ENCODE measurements at regions not wholly inside any gene's neighbourhood (a gene's known extent, or its start where the extent isn't known, plus 50 kb on each side); places are given as distances from the start of the nearest gene placed in this dataset.

DNA sequence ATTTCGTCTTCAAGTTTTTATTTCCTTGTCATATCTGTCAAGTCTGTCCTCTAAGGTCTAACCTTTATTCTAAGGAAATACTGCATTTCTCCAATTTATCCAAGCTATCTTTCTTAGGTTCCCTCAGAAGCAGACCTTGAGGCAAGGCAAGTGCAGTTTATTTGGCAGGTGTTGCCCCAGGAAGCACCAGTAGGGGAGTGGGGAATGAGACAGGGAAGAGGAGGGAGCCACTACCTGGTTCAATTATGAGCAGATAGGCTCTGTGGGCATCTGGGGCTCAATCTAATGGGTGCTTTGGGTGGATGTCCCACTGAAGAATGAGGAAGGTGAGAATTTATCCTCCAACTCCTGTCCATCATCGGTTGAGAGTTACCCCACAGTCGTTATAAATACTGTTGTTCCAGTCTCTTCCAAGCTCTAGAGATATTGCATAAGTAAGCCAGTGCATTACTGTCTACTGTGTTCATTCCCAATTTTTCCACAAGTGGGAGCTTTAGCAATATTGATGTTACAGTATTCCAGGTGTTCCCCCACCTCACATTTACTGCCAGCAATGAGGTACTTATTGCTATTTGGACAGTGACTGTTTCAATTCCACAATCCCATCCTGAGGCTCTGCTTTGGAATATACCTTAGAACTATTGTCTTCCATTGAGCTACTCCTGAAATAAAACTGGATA lies 154.9 kb upstream of the CEP126 start:
- Histone ChIP-seq H3K9me3 (ENCODE audit: insufficient read depth in 2 of 2, low read depth in 1 of 2, low read length in 1 of 2) (peaks cover 0 to 3% of the 10 kb centered on the region in 2 experiments; a peak in 1 of 4 replicates), H3K18ac (ENCODE audit: extremely low read depth, low read length) (no peak overlapping the region), H4K5ac (ENCODE audit: insufficient read length, low read depth, low read length) (no peak overlapping the region), H2AFZ (ENCODE audit: low read length) (no peak overlapping the region), H3K4me2 (ENCODE audit: insufficient read depth in 1 of 2, low read depth in 2 of 2, low read length in 2 of 2) (no peak overlapping the region), H3K14ac (ENCODE audit: insufficient read length) (no peak overlapping the region), H3K79me2 (ENCODE audit: control insufficient read depth in 1 of 2, insufficient read depth in 2 of 2, low read length in 2 of 2) (no peaks in the 10 kb centered on the region), H3K4ac (replicated peaks; ENCODE audit: insufficient read length, low read depth, low read length) (no peak overlapping the region), H3K56ac (replicated peaks; ENCODE audit: insufficient read length, low read depth, low read length) (no peak overlapping the region), H3K23ac (ENCODE audit: insufficient read length) (no peak overlapping the region), H4K91ac (replicated peaks; ENCODE audit: insufficient read length, low read length) (no peak overlapping the region), H3K79me1 (ENCODE audit: low read depth, low read length) (no peaks in the 10 kb centered on the region), H2AK5ac (ENCODE audit: low read depth, low read length) (no peak overlapping the region), H2BK12ac (ENCODE audit: low read depth, low read length) (no peak overlapping the region), H3K9ac (replicated peaks in 1 of 4; ENCODE audit: extremely low read depth in 1 of 4, low read depth in 3 of 4, low read length in 3 of 4) (no peak overlapping the region), H2BK15ac (ENCODE audit: low read length) (no peak overlapping the region), H3K23me2 (ENCODE audit: low read depth, low read length) (no peaks in the 10 kb centered on the region), H3K27me3 (replicated peaks in 1 of 4; ENCODE audit: control insufficient read depth in 3 of 4, extremely low read depth in 1 of 4, insufficient read depth in 3 of 4, low read length in 3 of 4) (no peaks in the 10 kb centered on the region), H3K36me3 (ENCODE audit: control insufficient read depth in 2 of 4, insufficient read depth in 4 of 4, low read length in 3 of 4) (no peaks in the 10 kb centered on the region), H4K20me1 (replicated peaks in 1 of 2; ENCODE audit: control insufficient read depth in 1 of 2, insufficient read depth in 2 of 2, low read length in 2 of 2) (no peaks in the 10 kb centered on the region), H2BK20ac (ENCODE audit: low read length) (no peak overlapping the region), H4K8ac (ENCODE audit: extremely low read depth, insufficient read depth, low read length) (no peak overlapping the region), H2BK120ac (replicated peaks; ENCODE audit: low read depth, low read length) (no peak overlapping the region), H2BK5ac (ENCODE audit: low read depth, low read length) (no peak overlapping the region), H3K27ac (ENCODE audit: low read depth, low read length) (no peak overlapping the region), H3K4me3 (ENCODE audit: extremely low read depth in 1 of 4, insufficient read depth in 2 of 4, low read depth in 3 of 4, low read length in 4 of 4) (no peak overlapping the region), H3K4me1 (replicated peaks in 1 of 4; ENCODE audit: control insufficient read depth in 3 of 4, insufficient read depth in 4 of 4, low read length in 3 of 4) (no peaks in the 10 kb centered on the region)
- FAIRE-seq = no peak
- POLR2A ChIA-PET (ENCODE audit: partially characterized antibody) = no interaction called here
- CTCF ChIA-PET (ENCODE audit: partially characterized antibody) = interaction anchor here (0.6 to 2.4 kb wide), 13 partner anchors 10 to 659 kb away, joined by 3 to 9 read pairs (median 4); no protein-coding TSS in a partner anchor
- WGBS, 2 experiments (ENCODE audit: extremely low coverage in 1 of 2, insufficient coverage in 1 of 2, insufficient read length in 1 of 2, insufficient replicate concordance in 2 of 2, low coverage in 1 of 2, low lambda C conversion rate in 2 of 2, missing lambda C conversion rate in 1 of 2) = 75% methylated on average over 3 of the region's 3 CpGs; no CpG with 5 or more reads in 1 of the 2 experiments
- TF ChIP-seq CTCF (IDR thresholded peaks at IDR 0.05; ENCODE audit: control extremely low read depth in 1 of 3, insufficient read depth in 1 of 3, low read depth in 1 of 3, low read length in 3 of 3) (peak in 1 of 3 experiments; percentile 11; a peak in 1 of 4 replicates), SP4 (IDR thresholded peaks at IDR 0.05; ENCODE audit: low read length) (no peak)
- DNase-seq (ENCODE audit: low read depth in 1 of 2, low spot score in 2 of 2) = no peak
